Spleen (tissue), 11 donors: ENCODE measurements at regions not wholly inside any gene's neighbourhood (a gene's known extent, or its start where the extent isn't known, plus 50 kb on each side); places are given as distances from the start of the nearest gene placed in this dataset.

Experiments
- DNase-seq: peaks from one replicate; pipeline ENCODE4 v3.0.0-alpha.2; 2020
- H3K27ac ChIP-seq, 8 donors: fragments of 200-600 bp; sonication (generic) in 7 of 8; 1 replicate in 4 of 8; 2 replicates in 4 of 8; pipeline versions ENCODE4 v1.5.0 to v1.8.0; 2016 to 2021; ENCODE audit warnings: inconsistent platforms in 4 of 8, mild to moderate bottlenecking in 4 of 8, moderate library complexity in 1 of 8
- H3K27me3 ChIP-seq, 7 donors: fragments of 200-600 bp; sonication (generic) in 6 of 7; replicated peaks in 1 of 7; 1 replicate in 4 of 7; 2 replicates in 3 of 7; pipeline versions ENCODE4 v1.5.0 to v1.8.0; 2016 to 2021; ENCODE audit warnings: inconsistent platforms in 3 of 7, mild to moderate bottlenecking in 1 of 7
- H3K36me3 ChIP-seq, 6 donors: fragments of 200-600 bp; sonication (generic) in 5 of 6; 1 replicate in 4 of 6; 2 replicates in 2 of 6; pipeline versions ENCODE4 v1.5.0 to v1.8.0; 2016 to 2021; ENCODE audit warnings: inconsistent platforms in 2 of 6
- H3K4me1 ChIP-seq, 6 donors: fragments of 200-600 bp; sonication (generic) in 5 of 6; 1 replicate in 3 of 6; 2 replicates in 3 of 6; pipeline versions ENCODE4 v1.5.0 to v1.8.0; 2016 to 2021; ENCODE audit warnings: inconsistent platforms in 3 of 6
- H3K4me3 ChIP-seq, 8 donors: fragments of 200-600 bp; sonication (generic) in 7 of 8; 1 replicate in 4 of 8; 2 replicates in 4 of 8; pipeline versions ENCODE4 v1.5.0 to v1.8.0; 2016 to 2021; ENCODE audit warnings: inconsistent platforms in 4 of 8, mild to moderate bottlenecking in 4 of 8, moderate library complexity in 2 of 8
- H3K9me3 ChIP-seq, 8 donors: fragments of 200-600 bp; sonication (generic) in 7 of 8; 1 replicate in 4 of 8; 2 replicates in 4 of 8; pipeline versions ENCODE4 v1.5.0 to v1.8.0; 2016 to 2021; ENCODE audit warnings: inconsistent platforms in 4 of 8
- CTCF ChIP-seq, 11 experiments: fragments of 200-600 bp in 7 of 11; fragments of 450-650 bp in 4 of 11; sonication (generic) in 4 of 11; IDR thresholded peaks in 8 of 11; conservative IDR thresholded peaks in 3 of 11; 1 replicate in 7 of 11; 2 replicates in 4 of 11; pipeline versions ENCODE4 v1.4.0 to v1.8.0; 2016 to 2021; ENCODE audit warnings: antibody characterized with exemption in 11 of 11, inconsistent platforms in 4 of 11, mild to moderate bottlenecking in 1 of 11
- POLR2A ChIP-seq, 3 donors: fragments of 450-650 bp; IDR thresholded peaks; one replicate each; pipeline ENCODE4 v1.5.1; 2017; ENCODE audit warnings: antibody characterized with exemption in 3 of 3, mild to moderate bottlenecking in 1 of 3
- POLR2AphosphoS5 ChIP-seq, 3 donors: sonication (generic); formaldehyde crosslinking; IDR thresholded peaks; one replicate each; pipeline ENCODE4 v1.5.1; 2017; ENCODE audit warnings: antibody characterized with exemption in 3 of 3
- WGBS, 5 donors: extraction: QIAGEN DNeasy Blood & Tissue Kit in 3 of 5; methylation state at CpG; one replicate each; pipeline versions ENCODE4 v1.1.5 to v1.1.7; 2013 to 2018; 5-methylcytosine and 5-hydroxymethylcytosine counted together
- intact Hi-C: fragments of 100-400 bp; cut with DNase I; formaldehyde crosslinking; loops from one replicate; pipeline ENCODE4 v1.15.0; 2023; ENCODE audit warnings: low total_unique reads
- donor health status: healthy with polysubstance abuse.
- donor health status: DM: no; HTN: no; CAD: no; lungs with moderate emphysema.
- donor health status: DM: no; HTN: no; CAD: no.
- donor health status: Bipolar disorder and iron deficiency.
- donor health status: healthy.
- donor health status: DM: no; HTN: no; CAD: no.
- donor health status: DM: yes; HTN: yes; CAD: no.

GRCh38 chr1:2886631-2887030 is 85.1 kb upstream of the TTC34 start:
- TF ChIP-seq CTCF (IDR thresholded peaks at IDR 0.05 in 8 of 11, conservative IDR thresholded peaks at IDR 0.05 in 3 of 11) (no peak), POLR2AphosphoS5 (IDR thresholded peaks at IDR 0.05) (no peak), POLR2A (IDR thresholded peaks at IDR 0.05) (no peak)
- Histone ChIP-seq H3K4me3 (no peak overlapping the region), H3K4me1 (no peaks in the 10 kb centered on the region), H3K36me3 (no peaks in the 10 kb centered on the region), H3K9me3 (no peaks in the 10 kb centered on the region), H3K27me3 (peaks cover 0 to 79% (median 17%) of the 10 kb centered on the region in 7 donors), H3K27ac (no peak overlapping the region)
- intact Hi-C loops, result no loop called here
- DNase-seq, result no peak
- 86 to 96% (median 90%) methylated on average over 7 to 10 of the region's 10 CpGs for WGBS, 5 donors

- H3K9me3 ChIP-seq, result no peaks in the 10 kb centered on the region
- intact Hi-C loops, result no loop called here
- WGBS, 5 donors, result 31 to 44% (median 34%) methylated on average over 25 to 28 of the region's 28 CpGs
- TF ChIP-seq CTCF (IDR thresholded peaks at IDR 0.05 in 8 of 11, conservative IDR thresholded peaks at IDR 0.05 in 3 of 11) (no peak), POLR2A (IDR thresholded peaks at IDR 0.05) (no peak), POLR2AphosphoS5 (IDR thresholded peaks at IDR 0.05) (no peak)
- no peak for DNase-seq
- H3K4me1 ChIP-seq, result no peaks in the 10 kb centered on the region
- H3K36me3 ChIP-seq, result no peaks in the 10 kb centered on the region
- no peak overlapping the region for H3K4me3 ChIP-seq
- no peak overlapping the region for H3K27ac ChIP-seq
- peaks cover 0 to 76% (median 17%) of the 10 kb centered on the region in 7 donors for H3K27me3 ChIP-seq
Measured at GRCh38 chr1:2887941-2888855, 86.7 kb upstream of the TTC34 start.

GRCh38 chr1:2890221-2890850 is 88.8 kb upstream of the TTC34 start:
- Histone ChIP-seq H3K27ac (no peak overlapping the region), H3K4me3 (no peak overlapping the region), H3K9me3 (no peaks in the 10 kb centered on the region), H3K36me3 (no peaks in the 10 kb centered on the region), H3K4me1 (no peaks in the 10 kb centered on the region), H3K27me3 (peaks cover 0 to 65% (median 17%) of the 10 kb centered on the region in 7 donors)
- no peak for TF ChIP-seq CTCF (IDR thresholded peaks at IDR 0.05 in 8 of 11, conservative IDR thresholded peaks at IDR 0.05 in 3 of 11)
- no peak for TF ChIP-seq POLR2AphosphoS5 (IDR thresholded peaks at IDR 0.05)
- TF ChIP-seq POLR2A (IDR thresholded peaks at IDR 0.05), result no peak
- WGBS, 5 donors, result 62 to 82% (median 74%) methylated on average over 11 to 14 of the region's 14 CpGs
- no peak for DNase-seq
- intact Hi-C loops, result no loop called here

- Histone ChIP-seq H3K36me3 (no peaks in the 10 kb centered on the region), H3K4me3 (no peak overlapping the region), H3K9me3 (peaks cover 0 to 7% (median 0%) of the 10 kb centered on the region in 8 donors), H3K27me3 (peaks cover 0 to 58% (median 17%) of the 10 kb centered on the region in 7 donors), H3K27ac (no peak overlapping the region), H3K4me1 (no peaks in the 10 kb centered on the region)
- intact Hi-C loops, result no loop called here
- WGBS, 5 donors, result 78 to 89% (median 86%) methylated on average over 16 to 22 of the region's 22 CpGs
- TF ChIP-seq POLR2AphosphoS5 (IDR thresholded peaks at IDR 0.05) (no peak), CTCF (IDR thresholded peaks at IDR 0.05 in 8 of 11, conservative IDR thresholded peaks at IDR 0.05 in 3 of 11) (no peak), POLR2A (IDR thresholded peaks at IDR 0.05) (no peak)
- no peak for DNase-seq
Measured at GRCh38 chr1:2891923-2892448, 90.5 kb upstream of the TTC34 start.
